A673 (cell line): ENCODE measurements at regions not wholly inside any gene's neighbourhood (a gene's known extent, or its start where the extent isn't known, plus 50 kb on each side); places are given as distances from the start of the nearest gene placed in this dataset.

Experiments
- BruUV-seq: library from RNA; stranded (reverse); fragments of 400-500 nt; replicated peaks from 2 replicates; lab custom pipeline; 2021; lab: Mats Ljungman, UMichigan
- CTCF ChIA-PET: fragments of 300-600 bp; sonication (Branson Sonifier 250); formaldehyde crosslinking; loops from one replicate; lab custom pipeline; 2022; ENCODE audit warnings: antibody characterized with exemption; lab: Charles Lee
- POLR2A ChIA-PET: fragments of 300-600 bp; sonication (Branson Sonifier 250); formaldehyde crosslinking; loops from one replicate; lab custom pipeline; 2022; ENCODE audit warnings: antibody characterized with exemption; ENCODE audit not compliant: low non-redundant PET; lab: Charles Lee
- DNase-seq: peaks from one replicate; pipeline ENCODE4 v3.0.0-alpha.2; 2015; ENCODE audit warnings: low spot score
- H3K27ac ChIP-seq: fragments of 200-600 bp; sonication (generic); 2 replicates; pipeline ENCODE4 v1.5.1; 2016; ENCODE audit warnings: mixed run types, low read depth, mild to moderate bottlenecking, mixed read lengths, antibody characterized with exemption, low read length; ENCODE audit not compliant: poor library complexity, severe bottlenecking
- H3K27me3 ChIP-seq: fragments of 200-600 bp; sonication (generic); replicated peaks from 2 replicates; pipeline ENCODE4 v1.6.1; 2017; ENCODE audit warnings: mixed run types, low read depth, mild to moderate bottlenecking, mixed read lengths, antibody characterized with exemption, low read length; ENCODE audit not compliant: insufficient read depth, poor library complexity
- H3K36me3 ChIP-seq: fragments of 200-600 bp; sonication (generic); 2 replicates; pipeline ENCODE4 v1.6.1; 2016; ENCODE audit warnings: mixed run types, mild to moderate bottlenecking, mixed read lengths, antibody characterized with exemption, low read length; ENCODE audit not compliant: insufficient read depth, poor library complexity, severe bottlenecking
- H3K4me1 ChIP-seq: fragments of 200-600 bp; sonication (generic); 2 replicates; pipeline ENCODE4 v1.6.1; 2017; ENCODE audit warnings: mixed run types, mild to moderate bottlenecking, mixed read lengths, antibody characterized with exemption, low read length; ENCODE audit not compliant: insufficient read depth, poor library complexity, severe bottlenecking
- H3K4me3 ChIP-seq: fragments of 200-600 bp; sonication (generic); 2 replicates; pipeline ENCODE4 v1.5.1; 2016; ENCODE audit warnings: low read depth, mixed run types, mild to moderate bottlenecking, mixed read lengths, low read length; ENCODE audit not compliant: poor library complexity, severe bottlenecking
- H3K9me3 ChIP-seq: fragments of 200-600 bp; sonication (generic); 2 replicates; pipeline ENCODE4 v1.6.1; 2016; ENCODE audit warnings: mixed run types, low read depth, mild to moderate bottlenecking, mixed read lengths, antibody characterized with exemption, low read length; ENCODE audit not compliant: poor library complexity, severe bottlenecking
- CTCF ChIP-seq: fragments of 300-800, 200-600 bp; sonication (generic); conservative IDR thresholded peaks from 2 replicates; pipeline ENCODE4 v1.5.1; 2017; ENCODE audit warnings: low read depth, mild to moderate bottlenecking, antibody characterized with exemption, low read length, moderate library complexity, mixed read lengths
- EZH2 ChIP-seq: fragments of 200-600 bp; sonication (generic); IDR thresholded peaks from 2 replicates; pipeline ENCODE4 v1.6.1; 2017; ENCODE audit warnings: borderline replicate concordance, low read depth, mild to moderate bottlenecking, mixed read lengths, antibody characterized with exemption, low read length; ENCODE audit not compliant: poor library complexity, severe bottlenecking
- intact Hi-C: fragments of 100-400 bp; cut with micrococcal nuclease; formaldehyde crosslinking; loops from one replicate; pipeline ENCODE4 v1.10.0; 2022; ENCODE audit not compliant: unreplicated experiment

GRCh38 chr1:5373281-5373680, 618.9 kb downstream of the NPHP4 start:
- Histone ChIP-seq H3K4me3 (no peak overlapping the region), H3K27ac (no peak overlapping the region), H3K9me3 (peaks cover 3% of the 10 kb centered on the region), H3K27me3 (no peaks in the 10 kb centered on the region), H3K4me1 (no peaks in the 10 kb centered on the region), H3K36me3 (no peaks in the 10 kb centered on the region)
- BruUV-seq: no TSS peak
- TF ChIP-seq EZH2 (no peak), CTCF (no peak)
- DNase-seq: no peak
- intact Hi-C loops: no loop called here
- ChIA-PET CTCF (no interaction called here), POLR2A (no interaction called here)

GRCh38 chr1:5371270-5371669, 621.0 kb downstream of the NPHP4 start:
- Histone ChIP-seq H3K4me1 (no peaks in the 10 kb centered on the region), H3K27ac (no peak overlapping the region), H3K4me3 (no peak overlapping the region), H3K27me3 (no peaks in the 10 kb centered on the region), H3K9me3 (peaks cover 3% of the 10 kb centered on the region), H3K36me3 (no peaks in the 10 kb centered on the region)
- TF ChIP-seq CTCF (no peak), EZH2 (no peak)
- ChIA-PET POLR2A (no interaction called here), CTCF (interaction anchor here (0.5 kb wide), 1 partner anchor 816 kb away, joined by 3 read pairs; no protein-coding TSS in a partner anchor)
- no peak for DNase-seq
- intact Hi-C loops: no loop called here
- no TSS peak for BruUV-seq

- DNase-seq: no peak
- POLR2A ChIA-PET: no interaction called here
- CTCF ChIA-PET: no interaction called here
- TF ChIP-seq EZH2 (no peak), CTCF (no peak)
- Histone ChIP-seq H3K4me1 (no peaks in the 10 kb centered on the region), H3K27ac (no peak overlapping the region), H3K27me3 (no peaks in the 10 kb centered on the region), H3K4me3 (no peak overlapping the region), H3K9me3 (peaks cover 3% of the 10 kb centered on the region), H3K36me3 (no peaks in the 10 kb centered on the region)
- BruUV-seq: no TSS peak
- intact Hi-C loops: no loop called here
Observed at GRCh38 chr1:5370311-5370710, 621.9 kb downstream of the NPHP4 start.
